NOMO-1 (cell line): ENCODE measurements at regions not wholly inside any gene's neighbourhood (a gene's known extent, or its start where the extent isn't known, plus 50 kb on each side); places are given as distances from the start of the nearest gene placed in this dataset.
"Not testable (repeated sequence)": the region's sequence is repeated elsewhere in the genome, so short reads cannot be mapped to it uniquely, and the experiment has no call there.

Experiments
- DNase-seq, 2 experiments: peaks; one replicate each; lab custom pipeline; 2025; ENCODE audit not compliant: unreplicated experiment in 2 of 2; lab: John Stamatoyannopoulos, UW

DNA sequence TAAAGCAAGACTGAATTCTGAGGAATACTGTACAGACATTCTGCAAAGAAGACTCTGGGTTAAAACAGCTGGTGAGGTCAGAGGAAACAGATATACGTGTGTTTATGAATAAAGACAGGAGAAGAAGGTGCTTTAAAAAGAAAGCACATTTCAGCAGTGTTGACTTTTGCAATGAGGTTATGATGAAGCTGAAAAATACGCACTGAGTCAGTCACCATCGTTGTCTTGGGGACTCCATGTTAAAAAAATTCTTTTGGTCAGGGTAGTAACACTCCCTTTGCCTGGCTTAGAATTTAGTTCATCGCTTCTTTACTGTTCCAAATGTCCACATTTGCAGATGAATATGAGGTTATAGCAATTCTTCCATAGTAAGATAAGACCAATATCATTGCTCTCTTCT lies 1049.0 kb downstream of the TSN start:
- DNase-seq, result no peak

DNA sequence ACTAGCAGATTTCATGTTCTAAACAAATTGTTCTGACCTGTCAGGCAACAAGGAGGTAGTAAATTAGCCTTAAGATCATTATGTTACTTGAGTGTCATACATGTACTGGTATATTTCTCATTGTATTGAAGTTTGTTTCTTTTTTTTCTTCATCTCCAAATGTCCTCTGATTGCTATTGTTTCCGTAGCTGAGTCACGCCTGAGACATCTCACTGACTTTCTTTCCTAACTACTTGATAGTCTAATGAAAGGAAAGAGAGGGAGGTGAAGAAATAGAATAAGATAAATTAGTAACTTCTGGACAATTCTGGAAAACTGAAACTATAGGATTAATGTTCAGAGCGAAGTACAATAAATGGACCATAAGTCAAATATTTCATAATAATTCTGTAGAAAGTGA lies 1049.9 kb downstream of the TSN start:
- DNase-seq, result no peak

DNA sequence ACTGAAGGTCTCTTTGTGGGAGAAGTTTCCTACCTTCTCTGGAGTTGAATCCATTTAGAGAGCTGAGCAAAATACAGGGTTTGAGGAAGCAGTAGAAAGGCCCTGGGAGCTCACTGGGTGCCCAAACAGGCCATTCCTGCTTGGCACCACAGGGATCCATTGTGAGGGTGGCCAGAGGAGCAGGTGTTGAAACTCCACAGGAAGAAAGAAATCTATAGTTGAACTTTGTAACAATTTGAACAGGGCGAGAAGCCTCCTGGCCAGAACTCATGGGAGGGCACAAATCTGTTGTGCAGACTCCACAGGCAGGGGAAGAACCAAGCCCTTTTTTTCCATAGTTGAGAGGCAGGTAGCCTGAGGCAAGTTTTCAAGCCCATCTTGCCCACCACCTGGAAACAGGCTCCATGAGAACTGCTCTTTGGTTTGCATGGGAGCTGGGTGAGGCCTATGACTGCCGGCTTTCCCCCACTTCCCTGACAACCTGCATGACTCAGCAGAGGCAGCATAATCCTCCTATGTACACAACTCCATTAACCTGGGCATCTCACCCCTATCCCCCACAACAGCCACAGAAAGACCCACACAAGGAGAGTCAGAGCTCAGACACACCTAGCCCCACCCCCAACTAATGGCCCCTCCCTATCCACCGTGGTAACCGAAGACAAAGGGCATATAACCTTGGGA lies 1053.0 kb downstream of the TSN start:
- DNase-seq, result no peak

DNA sequence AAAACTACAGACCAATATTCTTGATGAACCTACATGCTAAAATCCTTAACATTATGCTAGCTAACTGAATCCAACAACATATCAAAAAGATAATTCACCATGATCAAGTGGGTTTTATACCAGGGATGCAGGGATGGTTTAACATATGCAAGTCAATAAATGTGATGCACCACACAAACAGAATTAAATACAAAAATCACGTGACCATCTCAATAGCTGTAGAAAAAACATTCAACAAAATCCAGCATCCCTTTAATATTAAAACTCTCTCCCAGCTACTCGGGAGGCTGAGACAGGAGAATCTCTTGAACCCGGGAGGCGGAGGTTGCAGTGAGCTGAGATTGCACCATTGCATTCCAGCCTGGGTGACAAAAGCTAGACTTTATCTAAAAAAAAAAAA lies 1056.8 kb downstream of the TSN start:
- not testable (repeated sequence) for DNase-seq

DNA sequence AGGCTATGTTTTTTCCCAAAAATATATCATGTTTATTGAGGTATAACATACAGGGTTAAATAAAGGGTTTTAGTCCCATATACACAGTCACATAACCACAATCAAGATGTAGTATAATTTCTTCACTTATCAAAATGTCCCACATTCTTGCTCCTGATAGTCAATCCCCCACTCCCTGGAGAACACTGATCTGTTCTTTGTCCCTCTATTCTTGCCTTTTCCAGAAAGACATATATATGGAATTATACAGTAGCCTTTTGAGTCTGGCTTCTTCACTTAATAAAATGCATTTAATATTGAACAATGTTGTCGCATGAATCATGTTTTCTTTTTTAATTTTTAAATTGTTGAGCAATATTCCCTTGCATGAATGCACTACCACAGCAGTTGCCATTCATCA lies 1059.7 kb downstream of the TSN start:
- DNase-seq, result no peak

DNA sequence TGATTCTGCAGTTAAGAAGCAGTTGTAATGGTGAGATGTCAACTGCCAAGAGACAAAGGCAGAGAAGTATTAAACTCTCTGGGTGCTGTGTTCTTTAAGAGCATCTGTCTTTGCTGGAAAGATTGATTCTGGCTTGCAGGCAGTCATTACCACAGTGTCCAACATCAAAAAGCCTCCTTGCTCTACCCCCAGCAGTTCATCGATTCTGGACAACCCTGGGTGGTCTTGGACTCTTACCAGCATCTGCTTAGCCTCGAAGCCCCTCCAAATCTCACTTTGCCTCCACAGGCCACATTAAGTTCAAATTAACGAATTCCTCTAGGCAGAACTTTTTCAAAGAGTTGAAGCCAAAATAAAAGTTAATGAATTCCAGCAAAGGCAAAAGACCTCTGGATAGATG lies 1061.4 kb downstream of the TSN start:
- DNase-seq, result no peak

DNA sequence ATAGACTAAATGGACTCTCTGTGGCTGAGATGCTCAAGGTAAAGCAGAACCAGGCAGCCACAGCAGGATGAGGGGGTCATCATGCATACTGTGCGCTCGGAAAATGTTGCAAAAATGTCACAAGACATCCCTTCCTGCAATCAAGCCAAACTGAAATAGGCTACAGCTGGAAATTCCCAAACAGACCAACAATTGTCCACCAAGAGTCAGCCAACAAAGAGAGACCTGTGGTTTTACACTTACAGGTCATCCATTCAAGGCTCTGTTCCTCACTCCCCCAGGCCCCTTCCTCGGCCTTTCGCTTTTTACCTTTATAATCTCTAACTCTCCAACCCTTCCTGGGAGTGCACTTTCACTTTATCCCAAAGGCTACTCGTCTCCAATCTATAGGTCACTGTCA lies 1066.9 kb downstream of the TSN start:
- DNase-seq, result no peak

DNA sequence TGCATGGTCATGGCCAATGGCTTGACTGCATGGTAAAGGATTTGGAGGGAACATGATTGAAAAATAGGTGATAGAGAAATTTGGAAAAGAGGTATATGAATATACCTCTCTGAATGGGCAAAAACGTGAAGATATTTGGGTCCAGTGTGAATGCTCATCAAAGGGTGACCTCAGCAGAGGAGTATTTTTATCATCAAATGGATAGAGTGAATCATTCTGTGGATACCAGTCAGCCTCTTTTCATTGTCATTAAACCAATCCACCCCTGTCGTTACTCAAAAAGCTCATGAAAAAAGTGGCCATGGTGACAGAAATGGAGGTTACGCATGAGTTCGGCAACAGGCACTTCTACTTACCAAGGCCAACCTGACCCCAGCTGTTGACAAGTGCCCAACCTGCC lies 1074.7 kb downstream of the TSN start:
- DNase-seq, result no peak

DNA sequence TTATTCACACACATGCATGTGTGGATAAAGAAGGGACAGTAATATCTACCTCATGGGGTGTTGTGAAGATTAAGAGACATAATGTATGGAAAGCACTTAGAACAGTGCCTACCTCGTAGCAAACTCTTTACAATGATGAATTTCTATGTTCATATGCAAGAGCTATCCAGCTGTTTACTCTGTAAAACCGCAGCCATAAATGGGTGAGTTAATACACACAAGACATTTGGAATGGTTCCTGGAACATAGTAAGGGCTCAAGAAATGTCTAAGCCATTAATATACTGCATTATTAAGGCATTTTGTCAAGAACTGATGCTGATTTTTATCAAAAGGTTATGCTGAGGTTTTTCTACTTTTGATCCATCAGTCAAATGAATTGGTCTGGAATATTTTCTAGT lies 1076.2 kb downstream of the TSN start:
- DNase-seq, result no peak

DNA sequence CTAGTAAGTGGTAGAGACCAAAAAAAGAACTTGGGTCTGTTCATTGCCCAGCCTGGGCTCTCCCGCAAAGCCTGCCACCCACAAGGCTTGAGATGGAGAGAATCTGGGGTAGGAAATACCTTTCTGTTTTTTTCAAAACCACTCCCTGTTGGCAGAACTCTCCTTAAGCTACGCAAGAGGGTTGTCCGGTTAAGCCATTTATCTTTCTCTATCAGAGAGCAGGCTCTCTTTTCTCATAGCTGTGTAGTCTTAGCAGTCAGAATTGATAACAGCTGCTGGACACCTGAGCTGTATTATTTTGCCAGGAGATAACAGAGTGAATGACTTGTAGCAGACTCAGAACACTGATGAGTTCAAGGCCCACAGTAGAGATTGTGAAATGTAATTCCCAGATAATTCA lies 1088.1 kb downstream of the TSN start:
- DNase-seq, result no peak

DNA sequence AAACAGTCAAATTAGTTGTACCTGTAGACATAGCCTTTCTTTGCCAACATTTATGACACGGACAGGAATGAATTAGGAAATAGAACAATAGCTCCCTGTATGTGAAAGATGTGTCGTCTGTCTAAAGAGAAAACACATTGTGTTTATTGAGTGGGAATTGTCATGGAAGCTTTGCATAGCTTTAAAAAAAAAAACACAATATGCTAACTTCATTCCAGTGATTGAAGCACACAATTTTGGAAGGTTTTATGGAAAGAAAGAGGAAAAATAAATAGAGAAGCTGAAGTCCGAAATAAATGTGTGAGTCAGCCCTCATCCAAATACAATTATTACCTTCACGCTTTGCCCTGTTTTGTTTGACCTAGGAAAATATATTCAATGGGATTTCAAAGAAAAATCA lies 1095.7 kb downstream of the TSN start:
- DNase-seq, result no peak

DNA sequence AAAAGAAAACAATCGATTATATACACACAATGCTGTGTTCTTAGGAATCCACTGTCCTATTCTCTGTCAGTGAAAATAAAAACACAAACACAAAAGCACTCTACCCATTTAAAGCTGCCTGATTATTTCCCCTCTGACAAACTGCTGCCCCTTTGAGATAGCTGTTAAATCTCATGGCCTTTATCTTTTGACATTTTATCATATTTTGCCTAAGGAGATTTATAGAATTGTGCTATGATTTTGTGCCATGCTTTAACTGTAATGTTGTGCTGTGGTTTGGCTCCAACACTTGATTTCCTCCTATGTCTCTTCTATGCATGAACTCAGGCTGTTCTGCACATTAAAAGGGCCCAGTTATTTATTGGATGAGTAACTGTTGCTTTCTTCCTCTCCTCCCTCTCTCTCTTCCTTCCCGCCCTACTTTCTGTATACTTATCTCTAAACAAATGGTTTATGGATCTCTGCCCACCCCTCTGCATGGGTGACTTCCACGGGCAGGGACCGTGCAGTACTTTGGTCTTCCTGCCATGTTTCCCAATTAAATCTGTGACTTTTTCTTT lies 1096.6 kb downstream of the TSN start:
- DNase-seq, result no peak

DNA sequence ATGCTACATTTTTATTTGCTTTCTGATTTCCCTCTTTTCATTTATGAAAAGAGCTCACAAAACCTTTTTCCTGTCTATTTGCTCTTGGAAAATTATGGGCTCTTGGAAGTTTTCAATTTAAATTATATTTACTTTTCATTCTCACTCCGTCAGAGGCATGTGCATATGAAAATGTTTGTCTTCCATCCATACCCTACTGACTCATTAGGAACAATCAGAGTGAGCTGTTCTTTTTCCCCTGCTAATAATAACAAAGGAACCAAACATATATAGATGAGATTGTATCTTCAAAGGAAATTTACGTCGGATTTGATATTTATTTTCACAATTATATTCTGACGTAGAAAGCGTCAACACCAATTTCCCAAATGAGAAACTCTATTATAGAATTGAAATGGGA lies 1101.2 kb downstream of the TSN start:
- no peak for DNase-seq

DNA sequence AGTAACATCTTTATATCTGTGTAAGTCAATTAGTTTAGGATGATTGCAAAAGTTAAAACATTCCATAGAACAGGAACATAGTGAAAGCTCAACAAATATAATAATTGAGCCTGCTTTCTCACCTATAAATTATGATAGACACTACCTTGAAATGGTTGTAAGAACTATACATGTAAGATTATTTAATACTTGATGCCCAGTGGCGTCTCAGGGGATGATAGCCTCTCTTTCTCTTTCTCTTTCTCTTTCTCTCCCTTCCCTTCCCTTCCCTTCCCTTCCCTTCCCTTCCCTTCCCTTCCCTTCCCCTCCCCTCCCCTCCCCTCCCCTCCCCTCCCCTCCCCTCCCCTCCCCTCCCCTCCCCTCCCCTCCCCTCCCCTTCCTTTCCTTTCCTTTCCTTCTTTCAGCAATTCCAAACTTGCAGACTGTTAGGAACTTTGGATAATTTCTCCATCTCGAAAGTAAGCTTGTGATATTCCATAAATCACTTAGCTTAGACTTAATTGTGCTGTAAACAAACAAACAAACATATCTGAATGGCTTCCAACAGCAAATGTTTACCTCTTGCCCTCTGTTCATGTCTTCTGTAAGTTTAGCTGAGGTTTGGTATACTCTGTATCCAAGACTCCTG lies 1102.7 kb downstream of the TSN start:
- no peak for DNase-seq

DNA sequence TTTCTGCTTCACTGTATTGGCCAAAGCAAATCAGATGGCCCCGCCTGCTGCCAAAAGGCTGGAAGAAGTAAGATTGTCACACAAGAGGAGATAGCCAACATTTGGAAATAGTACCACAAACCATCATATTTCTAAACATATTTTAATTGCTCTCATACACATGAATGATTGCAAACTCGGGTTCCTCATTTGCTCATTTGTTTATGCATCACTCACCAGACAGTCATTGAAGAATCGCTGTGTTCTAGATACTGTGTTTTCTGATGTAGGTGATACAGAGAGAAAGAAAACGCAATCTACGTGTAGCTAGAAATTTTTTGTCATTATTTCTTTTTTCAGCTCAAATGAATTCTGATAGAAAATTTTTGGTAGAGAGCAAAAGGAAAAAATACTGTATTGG lies 1103.4 kb downstream of the TSN start:
- DNase-seq, result peak in 1 of 2 experiments; percentile 43

DNA sequence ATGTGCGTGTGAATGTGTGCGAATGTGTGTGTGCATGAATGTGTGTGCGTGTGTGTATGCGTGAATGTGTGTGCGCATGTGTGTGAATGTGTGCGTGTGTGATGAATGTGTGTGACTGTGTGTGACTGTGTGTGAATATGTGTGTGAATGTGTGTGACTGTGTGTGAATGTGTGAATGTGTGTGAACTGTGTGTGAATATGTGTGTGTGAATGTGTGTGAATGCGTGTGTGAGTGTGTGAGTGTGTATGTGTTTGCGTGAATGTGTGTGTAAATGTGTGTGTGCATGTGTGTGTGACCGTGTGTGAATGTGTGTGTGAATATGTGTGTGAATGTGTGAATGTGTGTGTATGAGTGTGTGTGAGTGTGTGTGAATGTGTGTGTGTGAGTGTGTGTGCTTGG lies 1103.8 kb downstream of the TSN start:
- no peak for DNase-seq

DNA sequence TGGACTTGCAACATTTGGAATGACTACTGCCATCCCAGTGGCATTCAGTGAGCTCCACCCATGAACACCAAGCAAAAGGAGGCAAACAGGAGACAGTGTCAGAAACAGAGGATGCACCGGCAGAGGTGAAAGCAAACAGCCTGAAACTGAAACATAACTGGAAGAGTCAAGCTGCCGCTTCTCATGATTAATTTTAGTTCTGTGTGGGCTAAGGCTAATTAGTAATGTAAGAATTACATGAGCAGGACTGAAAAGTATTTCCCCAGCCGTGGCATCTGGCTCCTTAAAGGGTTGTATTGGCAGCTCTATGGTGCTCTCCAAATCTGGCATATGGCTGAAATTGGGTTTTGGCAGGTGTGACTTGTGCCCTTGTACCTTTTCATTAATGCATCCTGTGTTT lies 1108.1 kb downstream of the TSN start:
- DNase-seq, result no peak

DNA sequence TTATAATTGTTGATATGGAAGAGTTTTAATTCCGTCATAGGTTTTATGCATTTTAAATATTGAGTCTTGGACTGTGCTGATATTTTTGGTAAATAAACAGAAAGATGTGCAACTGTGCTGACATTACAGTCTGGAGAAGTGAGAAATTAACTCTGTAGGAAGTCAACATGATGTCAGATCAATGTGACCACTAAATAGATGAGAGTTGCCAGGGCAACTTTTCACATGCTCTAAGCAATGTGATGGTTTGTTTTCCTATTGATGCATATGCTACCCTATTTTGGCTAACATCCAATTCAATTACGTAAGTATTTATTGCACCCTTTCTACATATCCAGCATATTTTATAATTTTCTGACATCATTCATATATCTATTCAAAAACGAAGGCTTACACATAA lies 1109.3 kb downstream of the TSN start:
- DNase-seq, result no peak

DNA sequence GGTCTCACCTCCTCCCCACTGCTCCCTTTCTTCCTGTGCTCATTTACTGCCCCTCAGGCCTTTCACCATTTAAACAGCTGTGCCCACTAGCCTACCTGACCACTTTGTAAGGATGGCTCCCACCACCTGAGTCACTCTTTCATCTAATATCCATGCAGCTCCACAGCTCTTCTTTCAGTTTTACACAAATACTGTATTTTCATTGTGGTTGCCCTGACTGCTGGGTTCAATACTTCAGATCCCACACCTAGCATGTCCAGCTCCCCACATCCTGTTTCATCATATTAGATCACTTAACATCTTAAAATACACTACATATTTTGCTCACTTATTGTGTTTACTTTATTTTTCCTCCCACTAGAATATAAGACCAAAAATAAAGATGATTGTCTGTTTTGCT lies 1110.6 kb downstream of the TSN start:
- no peak for DNase-seq

DNA sequence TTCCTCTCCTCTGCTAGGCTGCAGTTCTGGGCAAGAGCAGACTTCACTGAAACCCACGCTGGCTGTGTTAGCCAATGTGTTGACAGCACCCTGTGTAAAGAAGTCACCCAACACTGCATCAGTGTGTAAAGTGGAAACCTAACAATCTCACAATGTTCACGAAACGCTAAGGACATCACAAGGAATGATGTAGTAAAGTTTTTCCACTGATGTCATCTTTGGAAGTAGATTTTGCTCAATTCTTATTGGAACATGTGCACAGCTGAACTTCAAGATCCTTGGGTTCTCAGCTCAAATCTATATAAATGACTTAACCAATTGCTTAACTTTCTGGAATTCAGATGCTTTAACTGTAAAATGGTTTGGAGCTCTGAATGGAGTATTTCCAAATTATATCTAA lies 1112.5 kb downstream of the TSN start:
- no peak for DNase-seq

DNA sequence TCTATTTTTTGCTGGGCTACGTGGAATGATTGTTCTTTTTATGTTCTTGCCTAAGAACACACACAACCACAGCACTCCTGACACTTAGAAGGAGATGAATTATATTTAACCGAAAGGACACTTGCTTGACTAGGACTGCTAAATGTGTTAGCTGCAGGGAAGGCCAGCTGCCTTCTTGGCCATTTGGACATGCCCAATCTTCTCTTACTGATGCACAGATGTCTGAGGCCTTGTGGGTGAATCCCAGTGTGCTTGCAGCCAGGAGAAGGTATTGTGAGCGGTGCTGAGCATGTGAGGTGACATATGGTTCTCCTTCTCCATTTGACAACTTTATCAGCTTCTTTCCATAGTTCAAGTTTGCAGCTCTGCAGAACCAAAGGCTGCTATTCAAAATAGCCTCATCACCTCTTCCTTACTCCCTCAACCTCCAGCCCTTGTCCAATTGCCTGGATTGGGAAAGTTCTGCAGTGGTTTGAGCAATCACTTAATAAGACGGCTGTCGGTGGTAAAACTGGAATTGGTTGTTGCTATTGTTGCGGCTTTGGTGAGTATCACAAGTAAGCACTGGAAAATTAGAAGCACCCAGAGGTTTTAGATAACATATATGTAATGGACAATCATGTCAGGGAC lies 1113.3 kb downstream of the TSN start:
- no peak for DNase-seq

DNA sequence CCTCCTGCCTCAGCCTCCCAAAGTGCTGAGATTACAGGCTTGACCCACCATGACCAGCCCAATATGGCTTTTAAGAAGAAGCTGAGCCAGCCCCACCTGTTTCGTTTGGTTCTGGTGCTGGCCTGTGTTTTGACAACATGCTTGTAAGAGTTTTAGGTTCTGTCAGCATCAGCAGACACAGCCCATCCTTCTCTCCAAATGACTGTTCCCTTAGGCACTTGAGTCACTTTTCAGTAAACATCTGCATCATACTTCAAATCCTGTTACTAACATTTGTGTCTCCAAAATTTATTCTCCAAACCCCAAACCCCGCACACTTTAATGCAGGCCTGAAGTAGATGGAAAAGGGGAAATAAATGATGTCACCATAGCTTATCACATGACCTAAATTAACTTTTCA lies 1118.5 kb downstream of the TSN start:
- DNase-seq, result no peak
